ENCODE measurements at regions not wholly inside any gene's neighbourhood (a gene's known extent, or its start where the extent isn't known, plus 50 kb on each side); places are given as distances from the start of the nearest gene placed in this dataset.

DNA sequence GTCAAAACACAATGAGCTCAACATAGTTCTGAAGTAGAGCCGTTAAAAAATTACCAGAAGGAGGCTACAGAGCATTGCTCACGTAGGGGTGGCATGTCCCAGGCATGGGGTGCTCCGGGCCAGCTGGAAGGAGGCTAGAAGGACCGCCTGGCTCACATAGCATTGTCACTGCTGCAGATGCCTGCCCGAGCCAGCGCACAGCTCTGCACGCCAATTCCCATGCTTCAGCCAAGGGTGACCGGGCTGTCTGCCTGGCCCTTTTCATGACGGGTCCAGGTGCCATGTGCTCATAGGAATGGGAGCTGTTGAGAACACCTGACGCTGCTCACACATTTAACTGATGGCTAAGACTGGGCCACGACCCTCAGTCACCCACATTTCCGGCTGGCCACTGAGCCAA, 228.9 kb upstream of the FOXF1 start:
- Histone ChIP-seq H3K4me3 (replicated peaks in 1 of 3; ENCODE audit: low read depth in 2 of 3, low read length in 3 of 3) (no peak overlapping the region), H2AFZ (ENCODE audit: insufficient read depth, low read depth, low read length, poor library complexity, severe bottlenecking) (no peak overlapping the region), H3K27me3 (ENCODE audit: control insufficient read depth in 2 of 2, insufficient read depth in 2 of 2, low read length in 2 of 2) (peaks cover 12 to 27% of the 10 kb centered on the region in 2 donors), H3K4me2 (replicated peaks; ENCODE audit: extremely low read depth, low read length, poor library complexity, severe bottlenecking) (no peak overlapping the region), H4K20me1 (ENCODE audit: insufficient read depth, low read length) (no peaks in the 10 kb centered on the region), H3K27ac (ENCODE audit: low read depth in 1 of 2, low read length in 2 of 2) (no peak overlapping the region), H3K9ac (ENCODE audit: insufficient read depth, low read length, poor library complexity, severe bottlenecking) (no peak overlapping the region), H3K79me2 (ENCODE audit: insufficient read depth, low read length) (no peaks in the 10 kb centered on the region), H3K36me3 (replicated peaks in 1 of 2; ENCODE audit: control insufficient read depth in 1 of 2, insufficient read depth in 2 of 2, low read length in 2 of 2) (no peaks in the 10 kb centered on the region), H3K4me1 (ENCODE audit: control insufficient read depth in 1 of 2, insufficient read depth in 2 of 2, low read length in 2 of 2) (no peaks in the 10 kb centered on the region), H3K9me3 (replicated peaks in 1 of 2; ENCODE audit: control insufficient read depth in 1 of 2, insufficient read depth in 1 of 2, low read length in 2 of 2) (peaks cover 0 to 10% of the 10 kb centered on the region in 2 donors)
- H3K27me3 Mint-ChIP-seq (ENCODE audit: low read depth in 3 of 3) = peaks cover 34 to 64% (median 38%) of the 10 kb centered on the region in 3 donors
- 85% methylated on average over 10 of the region's 12 CpGs for WGBS (ENCODE audit: insufficient coverage)
- no peak overlapping the region for H3K27ac Mint-ChIP-seq
- no peaks in the 10 kb centered on the region for H3K4me1 Mint-ChIP-seq
- DNase-seq = no peak
- H3K36me3 Mint-ChIP-seq = no peaks in the 10 kb centered on the region
- no peak overlapping the region for H3K4me3 Mint-ChIP-seq
- intact Hi-C loops (cut with micrococcal nuclease) = no loop called here
- no peaks in the 10 kb centered on the region for H3K9me3 Mint-ChIP-seq
- TF ChIP-seq, protein P1, sequence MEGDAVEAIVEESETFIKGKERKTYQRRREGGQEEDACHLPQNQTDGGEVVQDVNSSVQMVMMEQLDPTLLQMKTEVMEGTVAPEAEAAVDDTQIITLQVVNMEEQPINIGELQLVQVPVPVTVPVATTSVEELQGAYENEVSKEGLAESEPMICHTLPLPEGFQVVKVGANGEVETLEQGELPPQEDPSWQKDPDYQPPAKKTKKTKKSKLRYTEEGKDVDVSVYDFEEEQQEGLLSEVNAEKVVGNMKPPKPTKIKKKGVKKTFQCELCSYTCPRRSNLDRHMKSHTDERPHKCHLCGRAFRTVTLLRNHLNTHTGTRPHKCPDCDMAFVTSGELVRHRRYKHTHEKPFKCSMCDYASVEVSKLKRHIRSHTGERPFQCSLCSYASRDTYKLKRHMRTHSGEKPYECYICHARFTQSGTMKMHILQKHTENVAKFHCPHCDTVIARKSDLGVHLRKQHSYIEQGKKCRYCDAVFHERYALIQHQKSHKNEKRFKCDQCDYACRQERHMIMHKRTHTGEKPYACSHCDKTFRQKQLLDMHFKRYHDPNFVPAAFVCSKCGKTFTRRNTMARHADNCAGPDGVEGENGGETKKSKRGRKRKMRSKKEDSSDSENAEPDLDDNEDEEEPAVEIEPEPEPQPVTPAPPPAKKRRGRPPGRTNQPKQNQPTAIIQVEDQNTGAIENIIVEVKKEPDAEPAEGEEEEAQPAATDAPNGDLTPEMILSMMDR (IDR thresholded peaks at IDR 0.05) = no peak

DNA sequence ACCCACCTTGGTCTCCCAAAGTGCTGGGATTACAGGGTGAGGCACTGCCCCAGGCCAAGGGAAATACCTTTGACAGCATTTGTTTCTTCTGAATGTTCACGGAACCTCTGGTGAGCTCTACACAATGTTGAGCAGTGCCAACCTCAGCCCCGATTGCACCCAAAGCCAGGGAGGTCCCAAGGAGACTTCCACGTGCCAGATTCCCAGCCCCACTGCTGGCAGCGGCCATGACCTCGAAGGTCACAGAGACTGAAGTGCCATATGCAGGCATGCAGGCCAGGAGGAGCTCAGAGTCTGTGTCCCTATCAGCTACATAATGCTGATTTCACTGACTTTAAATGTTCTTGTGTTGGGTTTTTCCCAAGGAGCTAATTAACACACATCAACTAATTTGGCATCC, 226.4 kb upstream of the FOXF1 start:
- H3K9me3 ChIP-seq (replicated peaks in 1 of 2; ENCODE audit: control insufficient read depth in 1 of 2, insufficient read depth in 1 of 2, low read length in 2 of 2) = peaks cover 0 to 23% of the 10 kb centered on the region in 2 donors
- WGBS (ENCODE audit: insufficient coverage) = 82% methylated on average over 5 of the region's 5 CpGs
- H3K27ac ChIP-seq (ENCODE audit: low read depth in 1 of 2, low read length in 2 of 2) = no peak overlapping the region
- no peak overlapping the region for H3K4me3 Mint-ChIP-seq
- TF ChIP-seq, protein P1 (IDR thresholded peaks at IDR 0.05) = no peak
- no peak overlapping the region for H2AFZ ChIP-seq (ENCODE audit: insufficient read depth, low read depth, low read length, poor library complexity, severe bottlenecking)
- peaks cover 0 to 11% (median 4%) of the 10 kb centered on the region in 7 donors for H3K9me3 Mint-ChIP-seq
- H3K27me3 ChIP-seq (ENCODE audit: control insufficient read depth in 2 of 2, insufficient read depth in 2 of 2, low read length in 2 of 2) = peaks cover 32 to 52% of the 10 kb centered on the region in 2 donors
- peaks cover 57 to 75% (median 59%) of the 10 kb centered on the region in 3 donors for H3K27me3 Mint-ChIP-seq (ENCODE audit: low read depth in 3 of 3)
- intact Hi-C loops (cut with micrococcal nuclease) = no loop called here
- H3K4me1 ChIP-seq (ENCODE audit: control insufficient read depth in 1 of 2, insufficient read depth in 2 of 2, low read length in 2 of 2) = no peaks in the 10 kb centered on the region
- no peak overlapping the region for H3K4me2 ChIP-seq (replicated peaks; ENCODE audit: extremely low read depth, low read length, poor library complexity, severe bottlenecking)
- no peak for DNase-seq
- no peaks in the 10 kb centered on the region for H3K36me3 ChIP-seq (replicated peaks in 1 of 2; ENCODE audit: control insufficient read depth in 1 of 2, insufficient read depth in 2 of 2, low read length in 2 of 2)
- no peak overlapping the region for H3K4me3 ChIP-seq (replicated peaks in 1 of 3; ENCODE audit: low read depth in 2 of 3, low read length in 3 of 3)
- no peaks in the 10 kb centered on the region for H4K20me1 ChIP-seq (ENCODE audit: insufficient read depth, low read length)
- no peak overlapping the region for H3K9ac ChIP-seq (ENCODE audit: insufficient read depth, low read length, poor library complexity, severe bottlenecking)
- H3K79me2 ChIP-seq (ENCODE audit: insufficient read depth, low read length) = no peaks in the 10 kb centered on the region
- H3K27ac Mint-ChIP-seq = no peak overlapping the region
- H3K4me1 Mint-ChIP-seq = no peaks in the 10 kb centered on the region
- no peaks in the 10 kb centered on the region for H3K36me3 Mint-ChIP-seq
